ENCODE measurements at regions not wholly inside any gene's neighbourhood (a gene's known extent, or its start where the extent isn't known, plus 50 kb on each side); places are given as distances from the start of the nearest gene placed in this dataset.

GRCh38 chr2:15793978-15794377 is 146.4 kb upstream of the MYCN start:
- no peak for ATAC-seq
- no peak for TF ChIP-seq CREB5 (CRISPR knock-in tag; IDR thresholded peaks at IDR 0.05; ENCODE audit: low read depth)
- TF ChIP-seq ZNF70 (CRISPR knock-in tag; IDR thresholded peaks at IDR 0.05), result no peak
- TF ChIP-seq POU6F1 (CRISPR knock-in tag; IDR thresholded peaks at IDR 0.05; ENCODE audit: borderline replicate concordance, low read depth), result no peak
- no peak for TF ChIP-seq PATZ1 (CRISPR knock-in tag; IDR thresholded peaks at IDR 0.05; ENCODE audit: borderline replicate concordance)
- no peak for TF ChIP-seq TOX (CRISPR knock-in tag; IDR thresholded peaks at IDR 0.05; ENCODE audit: borderline replicate concordance)
- TF ChIP-seq RARB (CRISPR knock-in tag; IDR thresholded peaks at IDR 0.05), result no peak
- no peak for TF ChIP-seq CSRNP3 (CRISPR knock-in tag; IDR thresholded peaks at IDR 0.05)
- TF ChIP-seq ZNF565 (CRISPR knock-in tag; conservative IDR thresholded peaks at IDR 0.05; ENCODE audit: low read depth), result no peak
- TF ChIP-seq TSHZ2 (CRISPR knock-in tag; IDR thresholded peaks at IDR 0.05), result no peak
- no peak for TF ChIP-seq CSDC2 (CRISPR knock-in tag; IDR thresholded peaks at IDR 0.05)
- no peak for TF ChIP-seq BACH2 (CRISPR knock-in tag; IDR thresholded peaks at IDR 0.05; ENCODE audit: borderline replicate concordance)
- TF ChIP-seq ZC3H10 (CRISPR knock-in tag; IDR thresholded peaks at IDR 0.05), result no peak
- no peak for TF ChIP-seq ZFP3 (CRISPR knock-in tag; IDR thresholded peaks at IDR 0.05)
- no peak for TF ChIP-seq SNAI2 (CRISPR knock-in tag; IDR thresholded peaks at IDR 0.05)
- no peak for TF ChIP-seq ZFP30 (CRISPR knock-in tag; IDR thresholded peaks at IDR 0.05)
- TF ChIP-seq OSR1 (CRISPR knock-in tag; IDR thresholded peaks at IDR 0.05), result no peak
- TF ChIP-seq TCF4 (CRISPR knock-in tag; IDR thresholded peaks at IDR 0.05; ENCODE audit: borderline replicate concordance), result no peak

- no peak for TF ChIP-seq CREB5 (CRISPR knock-in tag; IDR thresholded peaks at IDR 0.05; ENCODE audit: low read depth)
- no peak for TF ChIP-seq ZNF565 (CRISPR knock-in tag; conservative IDR thresholded peaks at IDR 0.05; ENCODE audit: low read depth)
- TF ChIP-seq BACH2 (CRISPR knock-in tag; IDR thresholded peaks at IDR 0.05; ENCODE audit: borderline replicate concordance), result no peak
- no peak for TF ChIP-seq ZC3H10 (CRISPR knock-in tag; IDR thresholded peaks at IDR 0.05)
- no peak for ATAC-seq
Observed at GRCh38 chr2:15794608-15795134, 145.7 kb upstream of the MYCN start.

- no peak for TF ChIP-seq ZNF565 (CRISPR knock-in tag; conservative IDR thresholded peaks at IDR 0.05; ENCODE audit: low read depth)
- peak; percentile 85; the same call in 1 of the 2 replicates for TF ChIP-seq TCF4 (CRISPR knock-in tag; IDR thresholded peaks at IDR 0.05; ENCODE audit: borderline replicate concordance)
- peak; percentile 35; the same call in 1 of the 3 replicates for ATAC-seq
Observed at GRCh38 chr2:15795426-15795825, 144.9 kb upstream of the MYCN start.
